KG1 (cell line): ENCODE measurements at regions not wholly inside any gene's neighbourhood (a gene's known extent, or its start where the extent isn't known, plus 50 kb on each side); places are given as distances from the start of the nearest gene placed in this dataset.

Experiments used
- DNase-seq: peaks from one replicate; lab custom pipeline; 2025; lab: John Stamatoyannopoulos, UW

DNA sequence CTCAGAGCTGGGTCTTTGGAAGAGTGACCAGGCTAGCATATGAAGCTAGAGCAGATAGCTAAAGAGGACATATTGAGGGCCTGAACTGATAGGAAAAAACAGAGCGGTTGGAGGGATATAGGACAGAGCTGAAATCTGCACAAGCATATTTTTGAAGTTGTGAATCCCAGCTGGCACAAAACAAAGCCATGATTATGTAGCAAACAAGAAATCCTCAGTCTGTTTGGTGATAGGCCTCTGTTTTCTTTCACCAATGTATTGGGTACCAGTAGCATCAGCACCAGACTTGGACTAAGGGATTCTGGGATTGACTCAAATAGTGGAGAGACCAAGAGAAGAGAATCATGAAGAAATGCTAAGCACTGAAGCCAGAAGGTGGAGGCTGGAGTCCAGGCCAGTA is 151.0 kb downstream of the FAM43A start:
- DNase-seq = no peak

GRCh38 chr3:194837457-194838127 is 151.9 kb downstream of the FAM43A start:
- DNase-seq = no peak

DNA sequence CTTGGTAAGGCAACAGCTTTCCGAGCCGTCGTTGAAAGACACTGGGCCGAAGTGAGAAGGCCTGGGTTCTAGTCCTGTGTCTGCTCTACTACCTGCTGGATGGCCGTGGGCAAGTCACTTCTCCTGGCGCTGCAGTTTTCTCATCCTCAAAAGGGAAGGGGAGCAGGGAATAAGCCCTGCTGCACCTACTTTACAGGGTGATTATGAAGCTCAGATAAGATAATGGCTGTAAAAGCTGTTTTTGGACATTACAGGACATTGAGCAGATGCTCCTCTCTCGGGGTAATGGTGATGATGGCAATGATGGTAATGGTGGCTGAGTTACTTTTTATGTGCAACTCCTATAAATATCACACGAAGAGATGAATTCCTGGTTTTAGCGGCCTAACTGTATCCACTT is 152.6 kb downstream of the FAM43A start:
- no peak for DNase-seq

DNA sequence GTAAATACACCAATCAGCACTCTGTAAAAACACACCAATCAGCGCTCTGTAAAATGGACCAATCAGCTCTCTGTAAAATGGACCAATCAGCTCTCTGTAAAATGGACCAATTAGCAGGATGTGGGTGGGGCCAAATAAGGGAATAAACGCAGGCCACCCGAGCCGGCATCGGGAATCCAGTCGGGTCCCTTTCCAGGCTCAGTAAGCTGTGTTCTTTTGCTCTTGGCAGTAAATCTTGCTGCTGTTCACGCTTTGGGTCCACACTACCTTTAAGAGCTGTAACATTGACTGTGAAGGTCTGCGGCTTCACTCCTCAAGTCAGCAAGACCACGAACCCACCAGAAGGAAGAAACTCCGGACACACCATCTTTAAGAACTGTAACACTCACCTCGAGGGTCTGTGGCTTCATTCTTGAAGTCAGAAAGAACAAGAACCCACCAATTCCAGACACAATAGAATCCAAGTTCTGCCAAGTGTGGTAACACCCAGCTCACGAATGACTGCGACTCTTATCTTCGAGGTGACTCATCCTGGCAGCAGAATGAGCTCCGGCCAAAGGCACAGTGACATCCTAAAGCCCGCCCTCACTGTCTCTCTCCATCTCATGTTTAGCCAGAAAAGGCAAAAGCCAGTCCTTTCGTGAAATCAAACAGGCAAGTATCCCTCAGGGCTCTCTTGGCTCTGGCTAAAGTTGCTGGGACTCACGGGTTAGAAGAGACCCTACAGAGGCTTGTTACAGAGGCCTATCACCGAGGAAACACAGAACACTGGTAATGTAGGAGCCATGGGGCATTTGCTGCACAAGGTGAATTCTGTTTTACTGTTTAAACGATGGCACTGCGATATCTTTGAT is 155.2 kb downstream of the FAM43A start:
- DNase-seq = no peak

DNA sequence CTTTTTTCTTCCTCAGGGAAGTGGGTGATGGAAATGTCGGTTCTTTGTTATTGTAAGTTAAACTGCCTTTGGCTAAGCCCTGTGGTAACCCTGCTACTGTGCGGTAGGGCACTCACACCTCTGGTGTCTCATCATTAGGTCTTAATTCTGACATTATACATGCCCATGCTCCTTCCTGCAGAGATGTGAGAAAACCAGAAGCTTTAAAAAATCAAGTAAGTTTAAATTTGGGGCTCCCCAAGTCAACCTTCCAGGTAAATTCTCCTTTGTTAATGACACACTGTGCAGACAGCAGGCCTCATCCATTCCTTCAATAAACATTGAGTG is 155.8 kb downstream of the FAM43A start:
- no peak for DNase-seq

DNA sequence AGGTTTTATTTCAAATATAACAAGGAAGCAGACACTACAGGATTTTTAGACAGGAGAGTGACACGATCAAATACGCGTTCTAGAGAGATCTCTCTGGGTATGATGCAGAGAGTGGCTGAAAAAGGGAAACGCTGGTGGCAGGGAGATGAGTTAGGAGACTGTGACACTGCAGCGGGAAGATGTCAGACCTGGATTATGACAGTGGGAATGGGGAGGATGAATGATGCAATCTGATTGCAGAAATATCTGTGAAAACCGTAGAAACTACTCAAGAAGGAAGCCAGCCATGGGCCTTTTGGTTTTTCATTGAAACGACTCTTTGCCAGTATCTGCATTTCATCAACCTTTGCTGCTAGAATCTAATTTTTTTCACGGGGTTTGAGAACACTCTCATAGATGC is 157.9 kb downstream of the FAM43A start:
- no peak for DNase-seq

GRCh38 chr3:194844046-194844445 is 158.4 kb downstream of the FAM43A start:
- no peak for DNase-seq

DNA sequence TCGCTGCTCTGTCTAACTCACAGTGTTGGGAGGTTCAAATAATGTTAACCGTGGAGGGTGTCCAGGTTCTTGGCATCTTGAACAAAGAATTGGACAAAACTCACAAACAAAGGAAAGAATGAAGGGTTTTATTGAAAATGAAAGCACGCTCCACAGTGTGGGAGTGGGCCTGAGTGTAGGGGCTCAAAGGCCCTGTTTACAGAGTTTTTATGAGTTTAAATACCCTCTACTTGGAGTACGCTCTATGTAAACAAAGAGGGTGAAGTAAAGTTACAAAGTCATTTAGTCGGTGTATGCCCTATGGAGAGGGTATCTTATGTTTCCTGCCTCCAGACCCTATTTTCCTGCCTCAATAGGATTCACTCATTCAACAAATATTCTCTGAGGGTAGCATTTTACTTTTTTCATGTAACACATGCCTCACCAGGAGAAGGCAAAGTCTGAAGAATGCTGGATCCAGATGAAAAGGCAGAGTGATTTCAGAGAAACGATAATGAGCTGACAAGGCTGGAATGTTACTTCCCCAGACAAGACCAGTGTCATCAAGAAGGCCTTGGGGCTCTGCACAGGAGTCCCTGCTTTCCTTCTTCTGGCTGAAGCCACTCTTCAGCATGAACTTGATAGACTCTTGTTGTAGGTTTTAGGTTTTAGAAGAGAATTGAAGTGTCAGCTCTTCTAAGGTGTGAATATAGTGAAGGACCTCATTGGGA is 163.6 kb downstream of the FAM43A start:
- no peak for DNase-seq

DNA sequence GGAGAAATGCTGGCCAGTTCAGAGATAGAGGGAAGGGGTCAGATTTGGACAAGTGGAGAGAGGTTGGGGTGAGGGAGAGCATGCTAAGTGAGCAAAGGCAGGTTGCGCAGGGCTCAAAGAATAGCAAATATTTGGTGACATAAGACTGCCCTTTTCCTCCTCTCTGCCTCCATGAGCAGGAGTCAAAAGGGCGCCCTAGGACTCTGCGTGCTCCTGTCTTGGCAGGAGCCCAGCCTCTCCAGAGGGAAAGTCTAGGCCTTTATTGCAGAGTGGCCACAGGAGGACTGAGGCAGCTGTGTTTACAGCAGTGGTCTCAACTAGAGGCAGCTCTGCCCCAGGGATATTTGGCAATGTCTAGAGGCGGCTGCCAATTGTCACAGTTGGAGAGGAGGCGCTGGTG is 165.6 kb downstream of the FAM43A start:
- DNase-seq = no peak

DNA sequence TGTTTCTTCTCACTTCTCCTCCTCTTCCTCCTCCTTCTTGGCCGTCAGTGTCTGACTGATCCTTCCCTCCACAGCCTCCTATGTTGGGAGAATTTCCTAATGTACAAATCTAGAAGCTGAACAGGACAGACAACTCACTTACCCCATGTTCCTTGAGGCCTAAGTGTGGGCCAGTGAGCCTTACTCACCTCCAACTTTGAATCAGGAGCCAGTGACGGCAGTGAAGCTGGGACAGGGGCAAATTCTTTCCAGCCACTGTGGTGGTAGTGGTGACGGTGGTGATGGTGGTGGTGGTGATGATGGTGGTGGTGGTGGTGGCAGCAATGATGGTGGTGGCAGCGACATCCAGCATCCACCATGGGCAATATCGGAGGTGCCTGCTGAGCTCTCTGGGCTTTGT is 166.3 kb downstream of the FAM43A start:
- DNase-seq = no peak

DNA sequence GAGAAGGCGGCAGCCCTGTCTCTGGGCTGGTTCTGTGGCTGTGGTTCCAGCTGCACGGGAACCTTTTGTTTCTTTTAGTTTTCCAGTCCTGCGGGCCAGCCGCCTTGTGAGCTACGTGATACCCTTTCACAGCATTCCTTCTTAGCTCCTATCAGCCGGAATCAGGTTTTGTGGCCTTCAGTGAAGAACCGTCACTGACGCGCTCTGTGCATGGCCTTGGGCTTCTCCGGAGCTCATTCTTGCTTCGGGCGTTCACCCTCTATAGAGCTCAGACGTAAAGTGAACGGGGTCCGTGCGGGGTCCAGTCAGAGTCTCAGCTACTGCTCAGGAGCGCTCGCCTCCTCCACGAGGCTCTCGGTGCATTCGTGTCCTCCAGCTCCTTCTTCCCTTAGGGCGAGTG is 166.7 kb downstream of the FAM43A start:
- no peak for DNase-seq

DNA sequence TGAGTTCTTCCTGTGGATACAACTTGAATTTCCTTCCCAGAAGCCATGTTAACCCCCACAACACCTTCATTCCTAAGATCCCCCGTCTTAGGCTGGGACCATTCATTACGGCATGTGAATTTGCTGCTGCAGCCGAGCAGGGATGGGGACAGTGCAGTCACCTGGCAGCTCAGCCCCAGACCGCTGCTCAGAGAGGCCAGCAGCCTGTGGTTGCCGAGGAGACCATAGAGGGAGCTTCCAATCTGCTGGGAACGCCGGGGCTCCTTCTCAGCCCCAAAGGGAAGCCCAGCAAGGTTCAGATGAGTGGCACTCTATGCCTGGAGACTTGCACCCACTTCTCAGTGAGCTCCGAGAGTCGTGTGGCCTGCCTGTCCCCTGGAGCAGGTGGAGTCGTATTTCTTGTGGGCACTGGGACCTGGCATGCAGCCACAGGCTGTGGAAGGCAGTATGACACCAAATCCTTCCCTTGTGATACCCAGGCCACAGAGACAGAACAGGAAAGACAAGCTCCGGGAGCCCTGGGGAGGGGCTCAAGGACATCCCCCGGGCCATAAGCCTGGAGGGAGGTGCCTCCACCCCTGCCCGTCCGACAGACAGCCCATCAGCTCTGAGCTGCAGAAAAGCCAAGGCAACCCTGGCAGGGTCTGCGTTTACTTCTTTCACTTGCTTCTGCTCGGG is 167.3 kb downstream of the FAM43A start:
- no peak for DNase-seq

GRCh38 chr3:194854206-194854605 is 168.5 kb downstream of the FAM43A start:
- no peak for DNase-seq

DNA sequence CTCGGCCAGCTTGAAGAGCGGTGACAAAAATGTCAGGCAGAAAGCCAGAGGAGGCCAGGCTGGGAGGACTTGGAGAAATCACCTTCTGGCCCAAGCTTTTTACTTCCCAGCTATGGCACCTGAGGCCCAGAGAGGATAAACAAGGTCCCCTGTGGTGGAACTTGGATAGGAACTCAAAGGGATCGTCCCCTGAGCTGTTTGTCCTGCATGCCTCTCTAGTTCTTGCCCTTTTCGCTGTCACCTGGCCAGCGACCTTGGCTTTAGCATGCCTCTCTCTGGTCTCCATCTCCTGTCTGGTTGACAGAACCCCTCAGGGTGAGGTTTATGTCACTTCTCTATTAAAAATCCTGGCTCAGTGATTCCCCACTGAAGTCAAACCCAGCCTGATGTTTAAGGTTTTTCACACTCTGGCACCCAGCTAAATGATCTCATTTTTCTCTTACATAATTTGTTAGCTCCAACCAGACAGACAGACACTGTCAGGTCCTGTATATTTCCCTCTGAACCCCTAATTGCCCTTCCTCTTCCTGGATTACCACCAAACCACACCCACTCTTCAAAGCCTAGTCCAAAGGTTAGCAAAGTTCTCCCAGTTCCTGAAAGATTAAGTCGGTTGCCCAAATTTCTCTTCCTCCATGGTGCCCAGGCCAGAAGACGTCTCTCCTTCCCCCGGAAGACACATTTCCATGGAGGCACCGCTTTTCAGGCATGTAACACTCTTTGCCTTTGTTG is 169.1 kb downstream of the FAM43A start:
- no peak for DNase-seq

DNA sequence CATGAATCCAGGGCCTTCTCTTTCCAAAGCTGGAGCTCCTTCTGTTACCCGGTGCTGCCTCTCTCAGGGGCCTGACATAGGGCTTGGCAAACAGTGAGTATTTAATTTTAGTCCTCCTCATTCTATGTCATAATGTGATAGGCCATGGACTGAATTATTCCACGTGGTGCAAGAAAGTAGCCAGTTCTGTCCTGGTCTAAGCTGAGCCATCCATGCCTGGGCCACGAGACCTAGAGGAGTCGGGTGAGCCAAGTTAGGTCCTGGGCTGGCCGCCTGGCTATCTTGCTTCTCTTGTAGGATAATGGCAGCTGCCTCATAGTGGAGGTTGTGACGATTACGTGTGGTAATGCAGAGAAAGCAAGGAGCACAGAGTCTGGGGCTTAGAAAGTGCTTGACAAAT is 170.6 kb downstream of the FAM43A start:
- no peak for DNase-seq

DNA sequence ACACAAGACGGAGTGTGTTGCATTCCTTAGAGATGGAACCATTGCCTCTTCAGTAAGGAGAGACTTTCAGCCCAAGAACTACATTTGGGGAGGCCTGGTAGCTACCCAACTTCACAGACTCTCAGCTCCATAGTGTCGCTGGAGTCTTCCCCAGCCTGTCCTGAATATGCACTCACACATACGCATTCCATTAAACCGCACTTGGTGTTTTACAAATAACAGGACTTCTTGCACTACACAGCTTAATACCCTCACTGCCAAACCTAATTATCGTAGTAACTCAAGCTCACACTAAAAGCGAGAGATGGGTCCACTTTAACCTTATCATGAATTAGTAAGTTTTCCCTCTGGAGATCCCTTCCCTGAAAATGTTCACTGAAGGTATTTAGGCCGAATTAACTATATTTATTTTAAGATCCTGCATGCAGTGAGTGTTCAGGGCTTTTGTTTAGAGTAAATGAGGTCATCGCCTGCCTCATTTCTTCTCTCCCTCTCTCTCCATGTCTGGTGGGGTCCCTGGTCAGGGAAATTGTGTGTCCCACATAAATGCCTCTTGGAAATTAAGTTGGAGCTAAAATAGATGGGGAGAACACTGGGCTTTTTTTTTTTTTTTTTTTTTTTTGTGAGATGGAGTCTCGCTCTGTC is 171.9 kb downstream of the FAM43A start:
- no peak for DNase-seq

DNA sequence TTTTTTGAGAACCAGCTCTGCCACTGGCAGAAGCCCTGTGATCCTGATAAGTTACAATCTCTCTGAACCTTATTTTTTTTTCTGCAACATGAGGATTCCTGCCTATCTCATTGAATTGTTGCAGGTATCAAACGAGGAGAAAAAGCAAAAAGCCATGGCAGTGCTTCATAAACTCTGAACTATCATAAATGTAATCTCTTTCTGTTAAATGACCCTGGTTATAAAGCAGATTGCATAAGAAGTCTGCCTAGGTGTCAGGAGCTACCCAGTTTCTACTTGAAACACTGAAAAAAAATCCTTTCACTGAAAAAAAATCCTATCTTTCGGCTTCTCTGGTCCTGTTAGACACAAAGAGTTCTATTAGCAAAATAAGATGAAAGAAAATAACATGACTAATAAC is 172.7 kb downstream of the FAM43A start:
- no peak for DNase-seq

DNA sequence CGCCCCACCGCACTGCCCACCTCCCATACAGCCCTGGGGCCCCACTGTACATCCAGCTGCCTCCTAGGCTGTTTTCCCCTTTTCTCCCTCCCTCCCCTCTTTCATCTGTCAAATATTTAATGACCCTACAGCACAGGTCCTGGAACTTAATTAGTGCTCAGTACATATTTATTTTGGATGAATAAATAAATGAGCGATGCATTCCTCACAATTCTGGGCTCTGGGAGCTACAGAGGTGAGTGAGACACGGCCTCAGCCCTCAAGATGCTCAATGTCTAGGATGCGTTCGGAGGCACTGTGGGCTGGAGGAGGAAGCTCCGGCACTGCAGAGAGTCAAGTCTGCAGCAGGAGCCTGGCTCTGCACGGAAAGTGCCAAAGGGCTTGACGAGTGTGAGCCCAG is 175.0 kb downstream of the FAM43A start:
- no peak for DNase-seq

DNA sequence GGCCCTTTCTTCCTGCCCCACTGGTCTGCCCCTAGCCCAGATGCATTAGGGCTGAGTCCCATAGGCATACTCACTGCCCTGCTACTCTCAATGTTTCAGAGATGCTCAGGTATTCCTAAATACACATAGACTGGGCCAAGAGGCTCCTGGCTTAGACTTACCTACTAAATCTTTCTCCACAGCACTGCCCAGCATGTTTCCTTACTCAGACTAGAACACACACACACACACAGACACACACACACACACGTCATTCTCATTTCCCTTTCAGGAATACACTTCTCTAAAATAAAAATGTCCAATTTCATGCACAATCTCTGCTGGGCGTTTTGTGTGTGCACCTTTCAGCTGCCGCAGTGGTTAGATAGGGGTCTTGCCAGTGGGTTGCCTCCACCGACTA is 175.7 kb downstream of the FAM43A start:
- no peak for DNase-seq

- DNase-seq = no peak
Measured at GRCh38 chr3:194865061-194865460, 179.4 kb downstream of the FAM43A start.

GRCh38 chr3:194865615-194866014 is 179.9 kb downstream of the FAM43A start:
- DNase-seq = no peak
